Peyer's patch (tissue), 4 donors: ENCODE measurements at regions not wholly inside any gene's neighbourhood (a gene's known extent, or its start where the extent isn't known, plus 50 kb on each side); places are given as distances from the start of the nearest gene placed in this dataset.

Experiments used
- POLR2A ChIP-seq, 2 donors: fragments of 450-650 bp; IDR thresholded peaks; one replicate each; pipeline ENCODE4 v1.5.1; 2017; ENCODE audit warnings: antibody characterized with exemption in 2 of 2, mild to moderate bottlenecking in 2 of 2, moderate library complexity in 2 of 2
- TF ChIP-seq, protein P1 (sequence below), 6 experiments: fragments of 450-650 bp in 4 of 6; fragments of 200-600 bp in 2 of 6; sonication (generic) in 1 of 6; IDR thresholded peaks; one replicate each; pipeline ENCODE4 v1.5.1; 2017 to 2019; ENCODE audit warnings: antibody characterized with exemption in 6 of 6, mild to moderate bottlenecking in 3 of 6, moderate library complexity in 1 of 6

DNA sequence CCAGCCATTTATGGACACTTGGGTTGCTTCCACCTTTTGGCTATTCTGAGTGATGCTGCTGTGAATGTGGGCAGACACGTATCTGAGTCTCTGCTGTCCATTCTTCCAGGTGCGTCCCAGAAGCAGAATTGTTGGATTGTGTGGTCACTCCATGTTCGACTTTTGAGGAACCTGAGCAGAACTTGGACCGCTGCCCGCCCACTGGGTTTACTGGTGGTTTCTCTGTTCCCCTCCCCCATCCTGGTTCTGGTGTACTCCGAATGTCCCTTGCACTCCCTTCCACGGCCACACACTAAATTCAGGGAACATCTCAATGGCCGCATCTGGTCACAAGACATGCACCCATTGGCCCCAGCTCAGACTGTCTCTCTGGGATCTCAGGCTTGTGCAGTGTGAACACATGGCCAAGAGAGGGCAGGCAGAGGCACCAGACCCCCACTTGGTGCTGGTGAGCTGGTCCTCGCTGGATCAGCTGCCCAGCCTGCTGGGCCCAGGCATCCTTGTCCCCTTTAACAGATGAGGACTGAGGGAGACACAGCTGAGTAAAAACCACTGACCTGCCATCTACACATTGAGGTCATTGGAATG lies 565.1 kb downstream of the NPHP4 start:
- TF ChIP-seq, protein P1, sequence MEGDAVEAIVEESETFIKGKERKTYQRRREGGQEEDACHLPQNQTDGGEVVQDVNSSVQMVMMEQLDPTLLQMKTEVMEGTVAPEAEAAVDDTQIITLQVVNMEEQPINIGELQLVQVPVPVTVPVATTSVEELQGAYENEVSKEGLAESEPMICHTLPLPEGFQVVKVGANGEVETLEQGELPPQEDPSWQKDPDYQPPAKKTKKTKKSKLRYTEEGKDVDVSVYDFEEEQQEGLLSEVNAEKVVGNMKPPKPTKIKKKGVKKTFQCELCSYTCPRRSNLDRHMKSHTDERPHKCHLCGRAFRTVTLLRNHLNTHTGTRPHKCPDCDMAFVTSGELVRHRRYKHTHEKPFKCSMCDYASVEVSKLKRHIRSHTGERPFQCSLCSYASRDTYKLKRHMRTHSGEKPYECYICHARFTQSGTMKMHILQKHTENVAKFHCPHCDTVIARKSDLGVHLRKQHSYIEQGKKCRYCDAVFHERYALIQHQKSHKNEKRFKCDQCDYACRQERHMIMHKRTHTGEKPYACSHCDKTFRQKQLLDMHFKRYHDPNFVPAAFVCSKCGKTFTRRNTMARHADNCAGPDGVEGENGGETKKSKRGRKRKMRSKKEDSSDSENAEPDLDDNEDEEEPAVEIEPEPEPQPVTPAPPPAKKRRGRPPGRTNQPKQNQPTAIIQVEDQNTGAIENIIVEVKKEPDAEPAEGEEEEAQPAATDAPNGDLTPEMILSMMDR (IDR thresholded peaks at IDR 0.05) = no peak
- TF ChIP-seq POLR2A (IDR thresholded peaks at IDR 0.05) = no peak
